Endothelial cell of umbilical vein (primary cell): ENCODE measurements at regions not wholly inside any gene's neighbourhood (a gene's known extent, or its start where the extent isn't known, plus 50 kb on each side); places are given as distances from the start of the nearest gene placed in this dataset.

Experiments
- BruUV-seq: library from RNA; stranded (reverse); fragments of 400-500 nt; replicated peaks from 2 replicates; lab custom pipeline; 2021; lab: Mats Ljungman, UMichigan
- CTCF ChIA-PET: fragments of 300-600, 350-600 bp; sonication (Branson Sonifier 250); formaldehyde crosslinking; loops from one replicate; lab custom pipeline; 2021; ENCODE audit warnings: antibody characterized with exemption, inconsistent platforms; lab: Charles Lee
- POLR2A ChIA-PET: fragments of 300-600, 350-600 bp; sonication (Branson Sonifier 250); formaldehyde crosslinking; loops from one replicate; lab custom pipeline; 2021; ENCODE audit warnings: antibody characterized with exemption, inconsistent platforms; lab: Charles Lee
- DNase-seq: peaks from one replicate; pipeline ENCODE4 v3.0.0-alpha.2; 2011; ENCODE audit warnings: low read depth, low spot score
- FAIRE-seq: peaks from 2 replicates; lab custom pipeline; 2011; peaks lifted over from hg19 to GRCh38; lab: Jason Lieb, UNC
- H2AFZ ChIP-seq: 2 replicates; pipeline ENCODE4 v1.6.0; 2012; ENCODE audit warnings: low read depth, low read length, control low read depth, inconsistent platforms
- H3K27ac ChIP-seq: 2 replicates; pipeline ENCODE4 v1.5.1; 2011; ENCODE audit warnings: low read depth, mild to moderate bottlenecking, control low read depth, low read length, moderate library complexity; ENCODE audit not compliant: insufficient read depth
- H3K27me3 ChIP-seq, 2 experiments: 2 replicates each; pipeline versions ENCODE4 v1.6.0 to v1.6.1; 2011; ENCODE audit warnings: low read length in 2 of 2, mixed read lengths in 1 of 2; ENCODE audit not compliant: control insufficient read depth in 2 of 2, insufficient read depth in 2 of 2
- H3K36me3 ChIP-seq, 2 experiments: 2 replicates in 1 of 2; 3 replicates in 1 of 2; pipeline ENCODE4 v1.5.1; 2011; ENCODE audit warnings: low read length in 2 of 2, mild to moderate bottlenecking in 1 of 2, moderate library complexity in 1 of 2; ENCODE audit not compliant: control insufficient read depth in 2 of 2, insufficient read depth in 2 of 2; ENCODE audit errors: extremely low read depth in 1 of 2
- H3K4me1 ChIP-seq: 3 replicates; pipeline ENCODE4 v1.5.1; 2011; ENCODE audit warnings: mild to moderate bottlenecking, low read length; ENCODE audit not compliant: control insufficient read depth, insufficient read depth; ENCODE audit errors: extremely low read depth
- H3K4me2 ChIP-seq: 2 replicates; pipeline ENCODE4 v1.6.1; 2011; ENCODE audit warnings: low read length, control low read depth, mixed read lengths; ENCODE audit not compliant: insufficient read depth
- H3K4me3 ChIP-seq, 3 experiments: fragments of 200-600 bp in 1 of 3; sonication (generic), shearing (Covaris generic) in 1 of 3; replicated peaks in 1 of 3; 2 replicates each; pipeline ENCODE4 v1.5.1; 2011 to 2016; ENCODE audit warnings: control low read depth in 3 of 3, low read length in 3 of 3, mild to moderate bottlenecking in 2 of 3, inconsistent platforms in 1 of 3, low read depth in 1 of 3, moderate library complexity in 1 of 3; ENCODE audit not compliant: insufficient read depth in 1 of 3
- H3K79me2 ChIP-seq: 2 replicates; pipeline ENCODE4 v1.6.0; 2012; ENCODE audit warnings: low read length, inconsistent platforms; ENCODE audit not compliant: control insufficient read depth, insufficient read depth
- H3K9ac ChIP-seq: replicated peaks from 2 replicates; pipeline ENCODE3; 2011; ENCODE audit warnings: low read length, control low read depth; ENCODE audit not compliant: insufficient read depth; ENCODE audit errors: extremely low read depth
- H3K9me1 ChIP-seq: replicated peaks from 3 replicates; pipeline ENCODE4 v1.6.0; 2011; ENCODE audit warnings: mild to moderate bottlenecking, low read length; ENCODE audit not compliant: control insufficient read depth, insufficient read depth; ENCODE audit errors: extremely low read depth
- H3K9me3 ChIP-seq: replicated peaks from 2 replicates; pipeline ENCODE4 v1.5.1; 2012; ENCODE audit warnings: low read length, inconsistent platforms; ENCODE audit not compliant: control insufficient read depth, insufficient read depth
- H4K20me1 ChIP-seq: replicated peaks from 2 replicates; pipeline ENCODE3; 2011; ENCODE audit warnings: mild to moderate bottlenecking, low read length; ENCODE audit not compliant: control insufficient read depth, insufficient read depth; ENCODE audit errors: extremely low read depth
- EZH2 ChIP-seq: IDR thresholded peaks from 2 replicates; pipeline ENCODE4 v1.6.1; 2012; ENCODE audit warnings: borderline replicate concordance, low read depth, mild to moderate bottlenecking, moderate library complexity, low read length, inconsistent platforms; ENCODE audit not compliant: severe bottlenecking
- FOS ChIP-seq: IDR thresholded peaks from 2 replicates; pipeline ENCODE4 v1.6.1; 2011; ENCODE audit warnings: mild to moderate bottlenecking, low read length, moderate library complexity, borderline replicate concordance; ENCODE audit not compliant: insufficient read depth
- GATA2 ChIP-seq: IDR thresholded peaks from 2 replicates; pipeline ENCODE4 v1.7.0; 2011; ENCODE audit warnings: low read depth, mild to moderate bottlenecking, moderate library complexity, mixed read lengths, low read length; ENCODE audit not compliant: insufficient read length, insufficient read depth
- JUN ChIP-seq: IDR thresholded peaks from 2 replicates; pipeline ENCODE4 v1.6.1; 2011; ENCODE audit warnings: borderline replicate concordance, low read depth; ENCODE audit not compliant: insufficient read length, insufficient read depth
- MYC ChIP-seq: IDR thresholded peaks from one replicate; pipeline ENCODE4 v1.6.1; 2011; ENCODE audit warnings: mild to moderate bottlenecking, low read depth, low read length
- POLR2A ChIP-seq: IDR thresholded peaks from 2 replicates; pipeline ENCODE4 v1.6.1; 2012; ENCODE audit warnings: low read depth, mild to moderate bottlenecking, control low read depth, low read length
- POLR2AphosphoS5 ChIP-seq: IDR thresholded peaks from 2 replicates; pipeline ENCODE4 v1.6.1; 2012; ENCODE audit warnings: low read depth, mild to moderate bottlenecking, control low read depth, low read length, moderate library complexity; ENCODE audit not compliant: insufficient read depth
- dilution Hi-C: fragments of 300-500 bp; cut with MboI; formaldehyde crosslinking; loops from one replicate; pipeline ENCODE4 v1.15.0; 2019; ENCODE audit warnings: low sequenced_read_pairs; ENCODE audit not compliant: extremely low pct_ligation_motif_present
- intact Hi-C: fragments of 100-400 bp; cut with micrococcal nuclease; formaldehyde crosslinking; loops from one replicate; pipeline ENCODE4 v1.10.0; 2022
- TF ChIP-seq, protein P1 (sequence below): IDR thresholded peaks from 2 replicates; pipeline ENCODE4 v1.6.1; 2011; ENCODE audit not compliant: insufficient read depth, insufficient read length
- TF ChIP-seq, protein P2 (sequence below), 2 donors: IDR thresholded peaks; 1 replicate in 1 of 2; 2 replicates in 1 of 2; pipeline ENCODE4 v1.5.1; 2011; ENCODE audit warnings: low read length in 2 of 2, mild to moderate bottlenecking in 2 of 2, moderate library complexity in 2 of 2, control low read depth in 1 of 2, inconsistent platforms in 1 of 2, low read depth in 1 of 2; ENCODE audit not compliant: insufficient read depth in 1 of 2; ENCODE audit errors: extremely low read depth in 1 of 2

DNA sequence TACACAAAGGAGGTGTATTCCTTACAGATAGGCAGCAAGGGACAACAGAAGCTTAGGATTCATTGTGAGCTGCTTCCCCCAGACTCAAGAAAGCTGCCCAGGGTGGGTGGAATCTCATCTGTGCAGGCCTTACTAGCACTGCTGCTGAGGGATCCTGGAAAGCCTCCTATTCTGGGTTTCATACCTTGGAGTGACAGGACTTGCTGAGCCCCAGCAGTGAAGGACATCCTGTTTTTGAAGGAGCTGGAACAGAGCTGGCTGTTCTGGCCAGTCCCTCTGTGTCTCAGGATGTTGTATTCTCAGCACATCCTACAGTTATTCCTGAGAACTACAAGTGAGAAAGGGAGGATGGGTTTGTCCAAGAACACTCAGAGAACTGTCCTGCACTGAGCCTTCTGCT lies 486.3 kb downstream of the PTPRU start:
- Histone ChIP-seq H3K79me2 (no peaks in the 10 kb centered on the region), H2AFZ (no peak overlapping the region), H3K27ac (no peak overlapping the region), H3K9me1 (no peaks in the 10 kb centered on the region), H3K4me1 (no peaks in the 10 kb centered on the region), H3K4me3 (no peak overlapping the region), H3K9me3 (no peaks in the 10 kb centered on the region), H3K36me3 (no peaks in the 10 kb centered on the region), H3K27me3 (no peaks in the 10 kb centered on the region), H3K9ac (no peak overlapping the region), H3K4me2 (no peak overlapping the region), H4K20me1 (no peaks in the 10 kb centered on the region)
- FAIRE-seq (no peak), DNase-seq (no peak)
- no peak for TF ChIP-seq POLR2AphosphoS5
- no peak for TF ChIP-seq POLR2A
- TF ChIP-seq, protein P1, sequence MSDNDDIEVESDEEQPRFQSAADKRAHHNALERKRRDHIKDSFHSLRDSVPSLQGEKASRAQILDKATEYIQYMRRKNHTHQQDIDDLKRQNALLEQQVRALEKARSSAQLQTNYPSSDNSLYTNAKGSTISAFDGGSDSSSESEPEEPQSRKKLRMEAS, result no peak
- TF ChIP-seq EZH2, result no peak
- TF ChIP-seq JUN, result no peak
- TF ChIP-seq GATA2, result no peak
- TF ChIP-seq FOS, result no peak
- no peak for TF ChIP-seq MYC
- CTCF ChIA-PET, result no interaction called here
- dilution Hi-C loops (no loop called here), intact Hi-C loops (no loop called here)
- BruUV-seq, result no TSS peak
- POLR2A ChIA-PET, result no interaction called here

DNA sequence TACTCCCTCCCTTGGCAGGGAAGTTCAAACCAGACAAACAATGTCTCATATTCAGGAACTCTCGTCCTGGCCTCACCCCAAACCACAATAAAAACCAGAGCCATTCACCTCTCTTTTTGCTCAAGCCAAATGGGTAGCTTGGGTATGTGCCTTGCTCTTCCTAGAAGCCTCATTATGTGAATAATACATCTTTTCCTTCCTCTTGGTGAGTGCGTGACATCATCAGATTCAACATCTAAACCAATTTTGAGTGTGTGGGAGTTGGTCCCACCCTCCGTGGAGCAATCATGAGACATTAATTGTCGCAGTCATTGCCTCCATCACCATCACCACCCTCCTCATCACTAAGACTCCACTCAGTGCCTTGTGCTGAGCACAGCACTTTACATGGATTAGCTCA lies 482.9 kb downstream of the PTPRU start:
- CTCF ChIA-PET, result no interaction called here
- dilution Hi-C loops (no loop called here), intact Hi-C loops (no loop called here)
- no peak overlapping the region for H2AFZ ChIP-seq
- no peak overlapping the region for H3K9ac ChIP-seq
- H3K27ac ChIP-seq, result no peak overlapping the region
- H3K9me1 ChIP-seq, result no peaks in the 10 kb centered on the region
- no peaks in the 10 kb centered on the region for H3K27me3 ChIP-seq
- no peaks in the 10 kb centered on the region for H3K79me2 ChIP-seq
- TF ChIP-seq POLR2A, result no peak
- TF ChIP-seq, protein P1, result no peak
- TF ChIP-seq, protein P2, sequence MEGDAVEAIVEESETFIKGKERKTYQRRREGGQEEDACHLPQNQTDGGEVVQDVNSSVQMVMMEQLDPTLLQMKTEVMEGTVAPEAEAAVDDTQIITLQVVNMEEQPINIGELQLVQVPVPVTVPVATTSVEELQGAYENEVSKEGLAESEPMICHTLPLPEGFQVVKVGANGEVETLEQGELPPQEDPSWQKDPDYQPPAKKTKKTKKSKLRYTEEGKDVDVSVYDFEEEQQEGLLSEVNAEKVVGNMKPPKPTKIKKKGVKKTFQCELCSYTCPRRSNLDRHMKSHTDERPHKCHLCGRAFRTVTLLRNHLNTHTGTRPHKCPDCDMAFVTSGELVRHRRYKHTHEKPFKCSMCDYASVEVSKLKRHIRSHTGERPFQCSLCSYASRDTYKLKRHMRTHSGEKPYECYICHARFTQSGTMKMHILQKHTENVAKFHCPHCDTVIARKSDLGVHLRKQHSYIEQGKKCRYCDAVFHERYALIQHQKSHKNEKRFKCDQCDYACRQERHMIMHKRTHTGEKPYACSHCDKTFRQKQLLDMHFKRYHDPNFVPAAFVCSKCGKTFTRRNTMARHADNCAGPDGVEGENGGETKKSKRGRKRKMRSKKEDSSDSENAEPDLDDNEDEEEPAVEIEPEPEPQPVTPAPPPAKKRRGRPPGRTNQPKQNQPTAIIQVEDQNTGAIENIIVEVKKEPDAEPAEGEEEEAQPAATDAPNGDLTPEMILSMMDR (IDR thresholded peaks at IDR 0.05; ENCODE audit: extremely low read depth in 1 of 2, insufficient read depth in 1 of 2, low read depth in 1 of 2, low read length in 2 of 2), result no peak
- no peak for TF ChIP-seq JUN
- TF ChIP-seq EZH2, result no peak
- no peak for TF ChIP-seq MYC
- TF ChIP-seq GATA2, result no peak
- no peak for TF ChIP-seq POLR2AphosphoS5
- no peak for TF ChIP-seq FOS
- no peak overlapping the region for H3K4me2 ChIP-seq
- H3K4me1 ChIP-seq, result no peaks in the 10 kb centered on the region
- no TSS peak for BruUV-seq
- H3K4me3 ChIP-seq, result no peak overlapping the region
- FAIRE-seq, result no peak
- DNase-seq, result no peak
- POLR2A ChIA-PET, result no interaction called here
- H3K9me3 ChIP-seq, result no peaks in the 10 kb centered on the region
- H4K20me1 ChIP-seq, result no peaks in the 10 kb centered on the region
- no peaks in the 10 kb centered on the region for H3K36me3 ChIP-seq
